ENCODE measurements at regions not wholly inside any gene's neighbourhood (a gene's known extent, or its start where the extent isn't known, plus 50 kb on each side); places are given as distances from the start of the nearest gene placed in this dataset.

GRCh38 chr9:6703898-6704639, 53.7 kb upstream of the KDM4C start:
- peak; percentile 61 to 94 (median 73) for DNase-seq

GRCh38 chr9:6702707-6703106, 55.1 kb upstream of the KDM4C start:
- DNase-seq = peak in 1 of 5 experiments; percentile 90

GRCh38 chr9:6696178-6696577, 50.6 kb upstream of the GLDC start:
- DNase-seq = no peak

- DNase-seq = no peak
Measured at GRCh38 chr9:6695121-6695814, 49.7 kb upstream of the GLDC start.

Measured in T-helper 2 cell (primary cell).